Tibial artery (tissue), 4 donors: ENCODE measurements at regions not wholly inside any gene's neighbourhood (a gene's known extent, or its start where the extent isn't known, plus 50 kb on each side); places are given as distances from the start of the nearest gene placed in this dataset.

Source experiments
- DNase-seq, 2 donors: peaks; one replicate each; pipeline ENCODE4 v3.0.0-alpha.2; 2019
- H3K27ac ChIP-seq, 2 donors: fragments of 200-600 bp; sonication (generic) in 1 of 2; 1 replicate in 1 of 2; 2 replicates in 1 of 2; pipeline ENCODE4 v1.5.1; 2018 to 2019; ENCODE audit warnings: mild to moderate bottlenecking in 1 of 2
- H3K27me3 ChIP-seq, 2 donors: fragments of 200-600 bp; sonication (generic) in 1 of 2; one replicate each; pipeline versions ENCODE4 v1.5.1 to v1.6.0; 2016 to 2019
- H3K36me3 ChIP-seq, 3 donors: fragments of 200-600 bp; sonication (generic) in 2 of 3; one replicate each; pipeline ENCODE4 v1.5.1; 2016 to 2019; ENCODE audit warnings: mild to moderate bottlenecking in 2 of 3
- H3K4me1 ChIP-seq, 4 donors: fragments of 200-600 bp; sonication (generic) in 2 of 4; 1 replicate in 3 of 4; 2 replicates in 1 of 4; pipeline ENCODE4 v1.5.1; 2016 to 2019
- H3K4me3 ChIP-seq, 2 donors: fragments of 200-600 bp; sonication (generic) in 1 of 2; 1 replicate in 1 of 2; 2 replicates in 1 of 2; pipeline ENCODE4 v1.5.1; 2018 to 2019; ENCODE audit warnings: mild to moderate bottlenecking in 2 of 2
- H3K9me3 ChIP-seq, 3 donors: fragments of 200-600 bp; sonication (generic) in 1 of 3; one replicate each; pipeline ENCODE4 v1.5.1; 2016 to 2019
- CTCF ChIP-seq, 2 experiments: fragments of 200-600 bp in 1 of 2; fragments of 450-650 bp in 1 of 2; IDR thresholded peaks; one replicate each; pipeline ENCODE4 v1.5.1; 2017 to 2019; ENCODE audit warnings: antibody characterized with exemption in 2 of 2, mild to moderate bottlenecking in 1 of 2, moderate library complexity in 1 of 2
- intact Hi-C: fragments of 100-400 bp; cut with DNase I; formaldehyde crosslinking; loops from one replicate; pipeline ENCODE4 v1.15.0; 2023; ENCODE audit warnings: low total_unique reads

DNA sequence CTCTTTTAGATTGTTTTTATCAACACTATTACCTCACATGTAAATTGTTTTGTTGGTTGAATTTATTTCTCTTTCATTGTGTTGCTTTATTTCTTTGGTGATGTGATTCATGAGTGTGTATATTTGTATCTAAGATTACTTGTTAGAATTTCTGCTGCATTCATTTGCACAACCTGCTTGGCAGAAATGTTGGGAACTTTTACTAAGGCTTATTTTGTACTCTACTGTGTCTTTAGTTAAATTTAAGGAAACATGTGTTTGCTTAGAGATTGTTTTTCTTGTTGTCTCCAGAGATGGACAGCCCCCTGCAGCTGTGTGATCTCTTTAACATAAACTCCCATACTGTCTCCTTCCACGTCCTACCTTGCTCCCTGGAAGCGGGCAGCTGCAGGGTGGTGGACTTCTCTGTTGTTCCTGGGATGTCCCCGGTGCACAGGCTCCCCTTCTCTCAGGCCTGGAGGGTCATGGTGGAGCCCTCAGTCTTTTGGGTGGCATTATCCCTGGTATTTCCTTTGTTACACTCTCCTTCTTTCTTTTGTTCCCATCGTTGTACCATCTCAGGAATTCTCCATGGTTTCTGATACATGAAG is 212.0 kb upstream of the SPRY2 start:
- TF ChIP-seq CTCF (IDR thresholded peaks at IDR 0.05): no peak
- H3K36me3 ChIP-seq: no peaks in the 10 kb centered on the region
- peaks cover 0 to 19% (median 0%) of the 10 kb centered on the region in 4 donors for H3K4me1 ChIP-seq
- DNase-seq: no peak
- H3K4me3 ChIP-seq: no peak overlapping the region
- intact Hi-C loops: no loop called here
- H3K9me3 ChIP-seq: no peaks in the 10 kb centered on the region
- H3K27me3 ChIP-seq: no peaks in the 10 kb centered on the region
- H3K27ac ChIP-seq: no peak overlapping the region

GRCh38 chr13:80551650-80552497 is 210.9 kb upstream of the SPRY2 start:
- Histone ChIP-seq H3K9me3 (no peaks in the 10 kb centered on the region), H3K27me3 (no peaks in the 10 kb centered on the region), H3K4me3 (no peak overlapping the region), H3K27ac (no peak overlapping the region), H3K4me1 (peaks cover 0 to 19% (median 0%) of the 10 kb centered on the region in 4 donors), H3K36me3 (no peaks in the 10 kb centered on the region)
- no peak for TF ChIP-seq CTCF (IDR thresholded peaks at IDR 0.05)
- intact Hi-C loops: no loop called here
- DNase-seq: no peak

- TF ChIP-seq CTCF (IDR thresholded peaks at IDR 0.05): no peak
- DNase-seq: no peak
Observed at GRCh38 chr13:80550971-80551441, 210.1 kb upstream of the SPRY2 start.

GRCh38 chr13:80548915-80549314 is 208.0 kb upstream of the SPRY2 start:
- no peaks in the 10 kb centered on the region for H3K36me3 ChIP-seq
- no peaks in the 10 kb centered on the region for H3K27me3 ChIP-seq
- no peaks in the 10 kb centered on the region for H3K9me3 ChIP-seq
- intact Hi-C loops: no loop called here
- DNase-seq: no peak
- no peak overlapping the region for H3K27ac ChIP-seq
- TF ChIP-seq CTCF (IDR thresholded peaks at IDR 0.05): no peak
- peaks cover 0 to 19% (median 0%) of the 10 kb centered on the region in 4 donors for H3K4me1 ChIP-seq
- H3K4me3 ChIP-seq: no peak overlapping the region

More at GRCh38 chr13:80550971-80551441, 210.1 kb upstream of the SPRY2 start:
- Histone ChIP-seq H3K36me3 (no peaks in the 10 kb centered on the region), H3K4me1 (peaks cover 0 to 19% (median 0%) of the 10 kb centered on the region in 4 donors), H3K9me3 (no peaks in the 10 kb centered on the region), H3K27ac (no peak overlapping the region), H3K27me3 (no peaks in the 10 kb centered on the region), H3K4me3 (no peak overlapping the region)
- intact Hi-C loops: no loop called here

DNA sequence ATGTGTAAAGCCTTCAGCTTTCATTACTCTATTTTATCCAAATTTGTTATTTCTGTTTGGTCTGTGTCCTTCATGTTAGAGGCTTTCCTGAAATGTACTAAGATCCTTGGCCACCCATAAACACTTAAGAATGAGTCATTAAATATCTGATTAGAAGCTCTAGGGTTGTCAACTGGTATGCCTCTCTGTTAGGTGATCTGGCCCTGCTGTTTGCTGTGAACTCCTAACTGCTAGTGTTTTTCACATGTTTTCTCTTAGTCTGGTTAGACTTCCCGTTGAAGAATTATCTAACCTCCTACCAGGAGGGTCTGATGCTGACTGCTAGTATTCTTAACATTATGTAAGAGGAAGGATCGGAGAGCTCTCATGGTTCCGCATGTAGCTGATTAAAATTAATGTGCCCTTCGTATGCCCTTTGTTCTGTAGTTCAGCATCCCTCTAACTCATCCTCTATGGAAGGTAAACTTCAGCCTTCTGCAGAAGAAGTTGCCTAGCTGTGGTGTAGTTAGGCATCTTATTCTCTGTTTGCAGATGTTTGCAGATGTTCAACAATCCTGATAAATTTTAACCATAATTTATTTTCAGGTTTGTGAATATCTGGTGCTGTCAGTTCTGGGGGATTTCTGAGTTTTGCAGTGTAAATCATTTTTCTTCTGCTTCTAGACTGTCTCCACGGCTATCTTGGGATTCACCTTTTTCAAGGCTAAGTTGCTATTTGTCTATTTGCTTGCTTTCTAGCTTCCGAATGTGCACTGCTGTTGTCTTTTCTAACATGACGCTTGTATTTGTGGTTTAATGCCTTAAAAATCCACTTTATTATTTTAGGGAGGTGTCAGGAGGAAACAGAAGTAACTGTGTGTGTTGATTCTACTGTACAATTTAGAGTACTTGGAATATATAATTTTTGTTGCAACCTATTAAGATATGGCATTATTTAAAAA is 207.2 kb upstream of the SPRY2 start:
- Histone ChIP-seq H3K4me1 (peaks cover 0 to 19% (median 0%) of the 10 kb centered on the region in 4 donors), H3K27me3 (no peaks in the 10 kb centered on the region), H3K9me3 (no peaks in the 10 kb centered on the region), H3K4me3 (no peak overlapping the region), H3K27ac (no peak overlapping the region), H3K36me3 (no peaks in the 10 kb centered on the region)
- intact Hi-C loops: no loop called here
- TF ChIP-seq CTCF (IDR thresholded peaks at IDR 0.05): no peak
- no peak for DNase-seq
